HL-60 (cell line): ENCODE measurements at regions not wholly inside any gene's neighbourhood (a gene's known extent, or its start where the extent isn't known, plus 50 kb on each side); places are given as distances from the start of the nearest gene placed in this dataset.

Source experiments
- CTCF ChIP-seq: IDR thresholded peaks from one replicate; pipeline ENCODE4 v1.5.1; 2011; ENCODE audit warnings: low read length, control low read depth, inconsistent platforms; ENCODE audit not compliant: insufficient read depth
- POLR2AphosphoS5 ChIP-seq: IDR thresholded peaks from 2 replicates; pipeline ENCODE4 v1.6.1; 2012; ENCODE audit warnings: low read depth

GRCh38 chr16:80323187-80323807 is 217.5 kb upstream of the DYNLRB2 start:
- no peak for TF ChIP-seq CTCF
- TF ChIP-seq POLR2AphosphoS5 = no peak
